ENCODE measurements at regions not wholly inside any gene's neighbourhood (a gene's known extent, or its start where the extent isn't known, plus 50 kb on each side); places are given as distances from the start of the nearest gene placed in this dataset.

- H3K4me2 ChIP-seq (ENCODE audit: insufficient read depth, low read length) = no peak overlapping the region
- no TSS peak for BruUV-seq (replicated peaks)
- ATAC-seq = no peak
- no peaks in the 10 kb centered on the region for H3K9me1 ChIP-seq (ENCODE audit: control insufficient read depth, insufficient read depth, low read length)
- intact Hi-C loops (cut with micrococcal nuclease) (no loop called here), in situ Hi-C loops (cut with MboI) (no loop called here)
- H3K4me1 ChIP-seq (replicated peaks in 1 of 2; ENCODE audit: control insufficient read depth in 2 of 2, insufficient read depth in 2 of 2, low read length in 2 of 2) = no peaks in the 10 kb centered on the region
- no peak overlapping the region for H3K4me3 ChIP-seq
- H3K36me3 ChIP-seq (ENCODE audit: control insufficient read depth, insufficient read depth, low read length) = no peaks in the 10 kb centered on the region
- ChIA-PET POLR2A (no interaction called here), CTCF (ENCODE audit: low intra/inter-chr PET ratio) (no interaction called here)
- H3K27me3 ChIP-seq (ENCODE audit: control insufficient read depth in 2 of 2, insufficient read depth in 2 of 2, low read length in 2 of 2) = no peaks in the 10 kb centered on the region
- no peaks in the 10 kb centered on the region for H4K20me1 ChIP-seq (replicated peaks; ENCODE audit: control insufficient read depth, insufficient read depth, low read length)
- WGBS (ENCODE audit: insufficient coverage, low coverage, missing lambda C conversion rate) = 0% methylated on average over 3 of the region's 4 CpGs
- no peak overlapping the region for H3K9ac ChIP-seq (ENCODE audit: insufficient read depth in 1 of 2, low read depth in 2 of 2, low read length in 2 of 2)
- no peak overlapping the region for H3K27ac ChIP-seq (ENCODE audit: extremely low read depth, low read depth, low read length)
- FAIRE-seq = no peak
- no peak overlapping the region for H2AFZ ChIP-seq (ENCODE audit: low read depth, low read length)
- H3K9me3 ChIP-seq (replicated peaks; ENCODE audit: control insufficient read depth, insufficient read depth, low read depth, low read length) = no peaks in the 10 kb centered on the region
- DNase-seq (ENCODE audit: extremely low read depth in 1 of 4, low spot score in 3 of 4) = no peak
- no peaks in the 10 kb centered on the region for H3K79me2 ChIP-seq (ENCODE audit: control insufficient read depth, insufficient read depth, low read length)
- TF ChIP-seq ZBTB40 (IDR thresholded peaks at IDR 0.05) (no peak), ZBTB40 (CRISPR knock-in tag; IDR thresholded peaks at IDR 0.05) (no peak), CTCFL (IDR thresholded peaks at IDR 0.05; ENCODE audit: borderline replicate concordance, insufficient read depth, low read depth, low read length, poor library complexity, severe bottlenecking) (no peak), MAFF (IDR thresholded peaks at IDR 0.05; ENCODE audit: low read length) (no peak), CBX1 (IDR thresholded peaks at IDR 0.05; ENCODE audit: low read depth) (no peak), BDP1 (IDR thresholded peaks at IDR 0.05; ENCODE audit: insufficient read depth, insufficient read length) (no peak), TCF7 (IDR thresholded peaks at IDR 0.05; ENCODE audit: borderline replicate concordance) (no peak), DPF2 (IDR thresholded peaks at IDR 0.05) (no peak), ATF7 (IDR thresholded peaks at IDR 0.05) (no peak)
- TF ChIP-seq, protein P1, sequence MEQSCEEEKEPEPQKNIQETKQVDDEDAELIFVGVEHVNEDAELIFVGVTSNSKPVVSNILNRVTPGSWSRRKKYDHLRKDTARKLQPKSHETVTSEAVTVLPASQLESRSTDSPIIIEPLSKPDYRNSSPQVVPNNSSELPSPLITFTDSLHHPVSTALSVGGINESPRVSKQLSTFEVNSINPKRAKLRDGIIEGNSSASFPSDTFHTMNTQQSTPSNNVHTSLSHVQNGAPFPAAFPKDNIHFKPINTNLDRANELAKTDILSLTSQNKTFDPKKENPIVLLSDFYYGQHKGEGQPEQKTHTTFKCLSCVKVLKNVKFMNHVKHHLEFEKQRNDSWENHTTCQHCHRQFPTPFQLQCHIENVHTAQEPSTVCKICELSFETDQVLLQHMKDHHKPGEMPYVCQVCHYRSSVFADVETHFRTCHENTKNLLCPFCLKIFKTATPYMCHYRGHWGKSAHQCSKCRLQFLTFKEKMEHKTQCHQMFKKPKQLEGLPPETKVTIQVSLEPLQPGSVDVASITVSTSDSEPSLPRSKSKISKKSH (CRISPR knock-in tag; IDR thresholded peaks at IDR 0.05) = no peak
Observed at GRCh38 chrX:55841962-55842752, 124.6 kb downstream of the RRAGB start.

Data from K562 (cell line).